Activated naive CD4-positive, alpha-beta T cell treated with anti-CD3 and anti-CD28 coated beads, Interleukin-2, amount 50 U/mL, for 24 hours (primary cell): ENCODE measurements at regions not wholly inside any gene's neighbourhood (a gene's known extent, or its start where the extent isn't known, plus 50 kb on each side); places are given as distances from the start of the nearest gene placed in this dataset.

ENCODE experiments used
- H3K27ac Mint-ChIP-seq: one replicate; pipeline ENCODE4 v1.8.0; 2021; ENCODE audit warnings: mild to moderate bottlenecking, mixed read lengths
- H3K27me3 Mint-ChIP-seq: one replicate; pipeline ENCODE4 v1.8.0; 2021; ENCODE audit warnings: mixed read lengths
- H3K36me3 Mint-ChIP-seq: one replicate; pipeline ENCODE4 v1.8.0; 2021; ENCODE audit warnings: mixed read lengths
- H3K4me1 Mint-ChIP-seq: one replicate; pipeline ENCODE4 v1.8.0; 2021; ENCODE audit warnings: mixed read lengths
- H3K4me3 Mint-ChIP-seq: one replicate; pipeline ENCODE4 v1.8.0; 2021; ENCODE audit warnings: mild to moderate bottlenecking, mixed read lengths
- H3K9me3 Mint-ChIP-seq: one replicate; pipeline ENCODE4 v1.8.0; 2021; ENCODE audit warnings: mixed read lengths

- no peaks in the 10 kb centered on the region for H3K4me1 Mint-ChIP-seq
- H3K27ac Mint-ChIP-seq, result no peak overlapping the region
- no peaks in the 10 kb centered on the region for H3K27me3 Mint-ChIP-seq
- no peak overlapping the region for H3K4me3 Mint-ChIP-seq
- no peaks in the 10 kb centered on the region for H3K9me3 Mint-ChIP-seq
- no peaks in the 10 kb centered on the region for H3K36me3 Mint-ChIP-seq
Measured at GRCh38 chr21:24308183-24308582, 1299.1 kb downstream of the MRPL39 start.

- Mint-ChIP-seq H3K27me3 (no peaks in the 10 kb centered on the region), H3K9me3 (no peaks in the 10 kb centered on the region), H3K27ac (no peak overlapping the region), H3K4me1 (no peaks in the 10 kb centered on the region), H3K36me3 (no peaks in the 10 kb centered on the region), H3K4me3 (no peak overlapping the region)
Measured at GRCh38 chr21:24302400-24302799, 1304.9 kb downstream of the MRPL39 start.

- Mint-ChIP-seq H3K4me1 (no peaks in the 10 kb centered on the region), H3K9me3 (no peaks in the 10 kb centered on the region), H3K27me3 (no peaks in the 10 kb centered on the region), H3K27ac (no peak overlapping the region), H3K36me3 (no peaks in the 10 kb centered on the region), H3K4me3 (no peak overlapping the region)
Measured at GRCh38 chr21:24298040-24298439, 1309.2 kb downstream of the MRPL39 start.

- H3K9me3 Mint-ChIP-seq, result no peaks in the 10 kb centered on the region
- no peaks in the 10 kb centered on the region for H3K36me3 Mint-ChIP-seq
- no peaks in the 10 kb centered on the region for H3K27me3 Mint-ChIP-seq
- H3K4me1 Mint-ChIP-seq, result peaks cover 7% of the 10 kb centered on the region
- no peak overlapping the region for H3K27ac Mint-ChIP-seq
- H3K4me3 Mint-ChIP-seq, result no peak overlapping the region
Measured at GRCh38 chr21:24294171-24294570, 1313.1 kb downstream of the MRPL39 start.

GRCh38 chr21:24290151-24290833, 1317.0 kb downstream of the MRPL39 start:
- no peaks in the 10 kb centered on the region for H3K27me3 Mint-ChIP-seq
- peak overlapping the region; percentile 50 for H3K4me3 Mint-ChIP-seq
- H3K9me3 Mint-ChIP-seq, result no peaks in the 10 kb centered on the region
- no peak overlapping the region for H3K27ac Mint-ChIP-seq
- H3K36me3 Mint-ChIP-seq, result no peaks in the 10 kb centered on the region
- peaks cover 7% of the 10 kb centered on the region for H3K4me1 Mint-ChIP-seq

GRCh38 chr21:24289539-24289938, 1317.7 kb downstream of the MRPL39 start:
- H3K9me3 Mint-ChIP-seq, result no peaks in the 10 kb centered on the region
- H3K4me1 Mint-ChIP-seq, result peaks cover 7% of the 10 kb centered on the region
- H3K27ac Mint-ChIP-seq, result no peak overlapping the region

GRCh38 chr21:24280596-24280995, 1326.7 kb downstream of the MRPL39 start:
- H3K9me3 Mint-ChIP-seq, result no peaks in the 10 kb centered on the region
- no peaks in the 10 kb centered on the region for H3K4me1 Mint-ChIP-seq
- H3K36me3 Mint-ChIP-seq, result no peaks in the 10 kb centered on the region
- H3K27ac Mint-ChIP-seq, result no peak overlapping the region
- H3K4me3 Mint-ChIP-seq, result no peak overlapping the region
- H3K27me3 Mint-ChIP-seq, result peaks cover 2% of the 10 kb centered on the region

More at GRCh38 chr21:24289539-24289938, 1317.7 kb downstream of the MRPL39 start:
- no peaks in the 10 kb centered on the region for H3K36me3 Mint-ChIP-seq
- H3K27me3 Mint-ChIP-seq, result no peaks in the 10 kb centered on the region
- no peak overlapping the region for H3K4me3 Mint-ChIP-seq

GRCh38 chr21:24278711-24279110, 1328.6 kb downstream of the MRPL39 start:
- Mint-ChIP-seq H3K4me1 (no peaks in the 10 kb centered on the region), H3K9me3 (no peaks in the 10 kb centered on the region), H3K4me3 (no peak overlapping the region), H3K27ac (no peak overlapping the region), H3K36me3 (no peaks in the 10 kb centered on the region), H3K27me3 (peaks cover 2% of the 10 kb centered on the region)

- no peaks in the 10 kb centered on the region for H3K4me1 Mint-ChIP-seq
- no peak overlapping the region for H3K4me3 Mint-ChIP-seq
- H3K36me3 Mint-ChIP-seq, result no peaks in the 10 kb centered on the region
- no peak overlapping the region for H3K27ac Mint-ChIP-seq
- H3K9me3 Mint-ChIP-seq, result no peaks in the 10 kb centered on the region
- peaks cover 2% of the 10 kb centered on the region for H3K27me3 Mint-ChIP-seq
Measured at GRCh38 chr21:24276204-24276603, 1331.1 kb downstream of the MRPL39 start.

- Mint-ChIP-seq H3K9me3 (no peaks in the 10 kb centered on the region), H3K4me1 (no peaks in the 10 kb centered on the region), H3K27me3 (peaks cover 2% of the 10 kb centered on the region), H3K27ac (no peak overlapping the region), H3K4me3 (no peak overlapping the region), H3K36me3 (no peaks in the 10 kb centered on the region)
Measured at GRCh38 chr21:24275616-24276015, 1331.7 kb downstream of the MRPL39 start.

- no peaks in the 10 kb centered on the region for H3K4me1 Mint-ChIP-seq
- H3K27ac Mint-ChIP-seq, result no peak overlapping the region
- H3K9me3 Mint-ChIP-seq, result no peaks in the 10 kb centered on the region
- no peaks in the 10 kb centered on the region for H3K36me3 Mint-ChIP-seq
- H3K4me3 Mint-ChIP-seq, result no peak overlapping the region
- no peaks in the 10 kb centered on the region for H3K27me3 Mint-ChIP-seq
Measured at GRCh38 chr21:24272521-24272938, 1334.8 kb downstream of the MRPL39 start.

- Mint-ChIP-seq H3K4me3 (no peak overlapping the region), H3K27me3 (no peaks in the 10 kb centered on the region), H3K9me3 (no peaks in the 10 kb centered on the region), H3K4me1 (no peaks in the 10 kb centered on the region), H3K36me3 (no peaks in the 10 kb centered on the region), H3K27ac (no peak overlapping the region)
Measured at GRCh38 chr21:24265987-24266386, 1341.3 kb downstream of the MRPL39 start.

- Mint-ChIP-seq H3K4me3 (no peak overlapping the region), H3K9me3 (peaks cover 4% of the 10 kb centered on the region), H3K27ac (no peak overlapping the region), H3K27me3 (no peaks in the 10 kb centered on the region), H3K4me1 (no peaks in the 10 kb centered on the region), H3K36me3 (no peaks in the 10 kb centered on the region)
Measured at GRCh38 chr21:24260751-24261150, 1346.5 kb downstream of the MRPL39 start.

GRCh38 chr21:24259241-24259640, 1348.0 kb downstream of the MRPL39 start:
- peaks cover 4% of the 10 kb centered on the region for H3K9me3 Mint-ChIP-seq
- H3K27ac Mint-ChIP-seq, result no peak overlapping the region
- H3K27me3 Mint-ChIP-seq, result no peaks in the 10 kb centered on the region
- no peak overlapping the region for H3K4me3 Mint-ChIP-seq
- H3K4me1 Mint-ChIP-seq, result no peaks in the 10 kb centered on the region
- H3K36me3 Mint-ChIP-seq, result no peaks in the 10 kb centered on the region

GRCh38 chr21:24255591-24255990, 1351.7 kb downstream of the MRPL39 start:
- Mint-ChIP-seq H3K36me3 (no peaks in the 10 kb centered on the region), H3K27ac (no peak overlapping the region), H3K4me3 (no peak overlapping the region), H3K4me1 (no peaks in the 10 kb centered on the region), H3K9me3 (peaks cover 1% of the 10 kb centered on the region), H3K27me3 (no peaks in the 10 kb centered on the region)

- no peaks in the 10 kb centered on the region for H3K4me1 Mint-ChIP-seq
- no peak overlapping the region for H3K27ac Mint-ChIP-seq
- no peak overlapping the region for H3K4me3 Mint-ChIP-seq
- no peaks in the 10 kb centered on the region for H3K36me3 Mint-ChIP-seq
- no peaks in the 10 kb centered on the region for H3K27me3 Mint-ChIP-seq
- peaks cover 5% of the 10 kb centered on the region for H3K9me3 Mint-ChIP-seq
Measured at GRCh38 chr21:24225431-24225830, 1381.8 kb downstream of the MRPL39 start.

- Mint-ChIP-seq H3K27ac (no peak overlapping the region), H3K9me3 (peaks cover 5% of the 10 kb centered on the region), H3K4me3 (no peak overlapping the region), H3K27me3 (no peaks in the 10 kb centered on the region), H3K36me3 (no peaks in the 10 kb centered on the region), H3K4me1 (no peaks in the 10 kb centered on the region)
Measured at GRCh38 chr21:24224422-24224821, 1382.9 kb downstream of the MRPL39 start.
